GM12878 (cell line): ENCODE measurements at regions not wholly inside any gene's neighbourhood (a gene's known extent, or its start where the extent isn't known, plus 50 kb on each side); places are given as distances from the start of the nearest gene placed in this dataset.

Experiments used
- ATAC-seq: fragments of 200-7000 bp; cut with Tn5 transposase; 3 replicates; pipeline ENCODE4 v1.9.1; 2020; ENCODE audit warnings: mild to moderate bottlenecking, moderate library complexity
- BruUV-seq: library from RNA; stranded (reverse); fragments of 400-500 nt; replicated peaks from 2 replicates; lab custom pipeline; 2021; lab: Mats Ljungman, UMichigan
- CTCF ChIA-PET: fragments of 300-600 bp; sonication (Branson Sonifier 250); formaldehyde crosslinking; extraction: SDS; loops from one replicate; lab custom pipeline; 2021; ENCODE audit warnings: inconsistent platforms; lab: Yijun Ruan, JAX
- POLR2A ChIA-PET: fragments of 350-600 bp; formaldehyde crosslinking; extraction: SDS; loops from one replicate; lab custom pipeline; 2021; ENCODE audit warnings: inconsistent platforms; lab: Charles Lee
- RAD21 ChIA-PET: fragments of 300-600 bp; sonication (Branson Sonifier 250); formaldehyde crosslinking; loops from one replicate; lab custom pipeline; 2023; ENCODE audit warnings: antibody characterized with exemption; ENCODE audit not compliant: unreplicated experiment; lab: Charles Lee
- SMC1A ChIA-PET: fragments of 300-600 bp; sonication (Branson Sonifier 250); formaldehyde crosslinking; loops from one replicate; lab custom pipeline; 2023; ENCODE audit not compliant: unreplicated experiment, uncharacterized antibody; lab: Charles Lee
- DNase-seq: peaks from one replicate; pipeline ENCODE4 v3.0.0-alpha.2; 2011; ENCODE audit warnings: low read depth, low spot score
- FAIRE-seq: peaks from 3 replicates; lab custom pipeline; 2011; peaks lifted over from hg19 to GRCh38; lab: Jason Lieb, UNC
- H2AFZ ChIP-seq: 2 replicates; pipeline ENCODE4 v1.6.0; 2011; ENCODE audit warnings: low read depth, low read length, control low read depth; ENCODE audit not compliant: control insufficient read depth
- H3K27ac ChIP-seq: 2 replicates; pipeline ENCODE4 v1.5.1; 2011; ENCODE audit warnings: control low read depth; ENCODE audit not compliant: control insufficient read depth, insufficient read depth
- H3K27me3 ChIP-seq, 2 experiments: replicated peaks in 1 of 2; 2 replicates each; pipeline versions ENCODE4 v1.6.0 to v1.6.1; 2011; ENCODE audit warnings: low read length in 1 of 2; ENCODE audit not compliant: control insufficient read depth in 2 of 2, insufficient read depth in 2 of 2
- H3K36me3 ChIP-seq, 2 experiments: 2 replicates each; pipeline ENCODE4 v1.5.1; 2011; ENCODE audit warnings: low read length in 1 of 2; ENCODE audit not compliant: control insufficient read depth in 2 of 2, insufficient read depth in 2 of 2
- H3K4me1 ChIP-seq: 2 replicates; pipeline ENCODE4 v1.6.1; 2011; ENCODE audit warnings: mild to moderate bottlenecking, low read length, moderate library complexity, mixed read lengths; ENCODE audit not compliant: control insufficient read depth, insufficient read depth
- H3K4me2 ChIP-seq: 2 replicates; pipeline ENCODE4 v1.6.0; 2011; ENCODE audit warnings: control low read depth; ENCODE audit not compliant: control insufficient read depth, insufficient read depth
- H3K4me3 ChIP-seq: fragments of 200-600 bp; sonication (generic); 2 replicates; pipeline ENCODE4 v1.5.1; 2016
- H3K79me2 ChIP-seq: 2 replicates; pipeline ENCODE4 v1.6.0; 2011; ENCODE audit warnings: low read length; ENCODE audit not compliant: control insufficient read depth, insufficient read depth
- H3K9ac ChIP-seq: 2 replicates; pipeline ENCODE4 v1.8.0; 2011; ENCODE audit warnings: low read length, control low read depth, mixed read lengths; ENCODE audit not compliant: control insufficient read depth, insufficient read depth
- H3K9me3 ChIP-seq: replicated peaks from 3 replicates; pipeline ENCODE4 v1.5.1; 2011; ENCODE audit warnings: mild to moderate bottlenecking, low read length; ENCODE audit not compliant: control insufficient read depth, insufficient read depth
- H4K20me1 ChIP-seq: 2 replicates; pipeline ENCODE4 v1.6.0; 2011; ENCODE audit not compliant: control insufficient read depth, insufficient read depth
- BHLHE40 ChIP-seq, 2 experiments: fragments of 450-650 bp in 1 of 2; IDR thresholded peaks; 2 replicates each; pipeline ENCODE4 v1.6.1; 2011 to 2017; ENCODE audit warnings: low read depth in 2 of 2, borderline replicate concordance in 1 of 2, improper control_type of control experiment in 1 of 2, low read length in 1 of 2, mild to moderate bottlenecking in 1 of 2
- BMI1 ChIP-seq: fragments of 450-650 bp; IDR thresholded peaks from 2 replicates; pipeline ENCODE4 v1.6.1; 2016; ENCODE audit warnings: mild to moderate bottlenecking, moderate library complexity, borderline replicate concordance
- BRCA1 ChIP-seq: IDR thresholded peaks from 2 replicates; pipeline ENCODE4 v1.6.1; 2011; ENCODE audit warnings: low read depth, low read length, improper control_type of control experiment
- CEBPB ChIP-seq, 2 experiments: fragments of 150-350 bp in 1 of 2; IDR thresholded peaks; 2 replicates each; pipeline ENCODE4 v1.6.1; 2012 to 2014; ENCODE audit warnings: low read depth in 2 of 2, low read length in 2 of 2, borderline replicate concordance in 1 of 2, inconsistent platforms in 1 of 2
- DPF2 ChIP-seq: fragments of 450-650 bp; IDR thresholded peaks from 2 replicates; pipeline ENCODE4 v1.6.1; 2017; ENCODE audit warnings: mild to moderate bottlenecking
- EED ChIP-seq: sonication (generic); IDR thresholded peaks from 2 replicates; pipeline ENCODE4 v1.6.1; 2016; ENCODE audit warnings: antibody characterized with exemption, low read depth
- HDAC6 ChIP-seq: fragments of 200-600 bp; sonication (generic); IDR thresholded peaks from one replicate; pipeline ENCODE4 v1.8.0; 2017; ENCODE audit warnings: antibody characterized with exemption; ENCODE audit not compliant: unreplicated experiment
- IRF4 ChIP-seq: IDR thresholded peaks from 2 replicates; pipeline ENCODE4 v1.6.1; 2011; ENCODE audit warnings: low read depth, low read length
- KAT2A ChIP-seq: conservative IDR thresholded peaks from 2 replicates; pipeline ENCODE4 v1.6.1; 2011; ENCODE audit warnings: low read depth, low read length; ENCODE audit not compliant: control insufficient read depth
- LARP7 ChIP-seq: fragments of 450-650 bp; IDR thresholded peaks from 2 replicates; pipeline ENCODE4 v1.6.1; 2017; ENCODE audit warnings: mild to moderate bottlenecking
- MEF2B ChIP-seq: fragments of 450-650 bp; IDR thresholded peaks from 2 replicates; pipeline ENCODE4 v1.6.1; 2018; ENCODE audit warnings: mild to moderate bottlenecking, moderate library complexity; ENCODE audit not compliant: partially characterized antibody, poor library complexity, severe bottlenecking
- NR2F1 ChIP-seq: fragments of 450-650 bp; conservative IDR thresholded peaks from 2 replicates; pipeline ENCODE4 v1.6.1; 2017; ENCODE audit warnings: mild to moderate bottlenecking
- PAX8 ChIP-seq: fragments of 450-650 bp; IDR thresholded peaks from 2 replicates; pipeline ENCODE4 v1.6.1; 2017; ENCODE audit warnings: mild to moderate bottlenecking, moderate library complexity
- PBX3 ChIP-seq: IDR thresholded peaks from 2 replicates; pipeline ENCODE4 v1.6.1; 2011; ENCODE audit warnings: mild to moderate bottlenecking, low read depth, low read length, moderate library complexity; ENCODE audit not compliant: insufficient replicate concordance
- PML ChIP-seq: IDR thresholded peaks from 2 replicates; pipeline ENCODE4 v1.6.1; 2012; ENCODE audit warnings: low read length, inconsistent platforms
- POLR2A ChIP-seq: IDR thresholded peaks from 2 replicates; pipeline ENCODE4 v1.6.1; 2011; ENCODE audit warnings: low read depth, mild to moderate bottlenecking, low read length
- POLR2AphosphoS2 ChIP-seq: IDR thresholded peaks from 2 replicates; pipeline ENCODE4 v1.6.1; 2011; ENCODE audit warnings: low read depth, mild to moderate bottlenecking, low read length, improper control_type of control experiment, moderate library complexity
- SRF ChIP-seq, 2 experiments: IDR thresholded peaks; 2 replicates each; pipeline ENCODE4 v1.6.1; 2011; ENCODE audit warnings: low read depth in 2 of 2, low read length in 2 of 2, mild to moderate bottlenecking in 1 of 2, moderate library complexity in 1 of 2
- ZNF622 ChIP-seq: fragments of 450-650 bp; IDR thresholded peaks from 2 replicates; pipeline ENCODE4 v1.6.1; 2017; ENCODE audit warnings: mild to moderate bottlenecking, inconsistent platforms
- ZSCAN29 ChIP-seq: fragments of 450-650 bp; IDR thresholded peaks from 2 replicates; pipeline ENCODE4 v1.6.1; 2017; ENCODE audit warnings: mild to moderate bottlenecking, moderate library complexity
- WGBS: methylation state at CpG from one replicate; pipeline ENCODE4 v1.1.6; 2016; ENCODE audit warnings: low lambda C conversion rate; ENCODE audit not compliant: insufficient replicate concordance, insufficient coverage; ENCODE audit errors: missing lambda C conversion rate; 5-methylcytosine and 5-hydroxymethylcytosine counted together
- in situ Hi-C: fragments of 300-500 bp; cut with MboI; formaldehyde crosslinking; loops from 9 replicates; pipeline ENCODE4 v1.14.3; 2018; ENCODE audit warnings: mixed read lengths
- intact Hi-C: fragments of 100-400 bp; cut with micrococcal nuclease; formaldehyde crosslinking; loops from one replicate; pipeline ENCODE4 v1.14.2; 2022; ENCODE audit not compliant: unreplicated experiment

GRCh38 chr7:80362010-80362618, 149.8 kb downstream of the GNAT3 start:
- Histone ChIP-seq H3K36me3 (no peaks in the 10 kb centered on the region), H3K4me2 (no peak overlapping the region), H3K9me3 (no peaks in the 10 kb centered on the region), H3K9ac (no peak overlapping the region), H3K27ac (no peak overlapping the region), H3K79me2 (no peaks in the 10 kb centered on the region), H3K4me3 (no peak overlapping the region), H3K27me3 (no peaks in the 10 kb centered on the region), H4K20me1 (no peaks in the 10 kb centered on the region), H3K4me1 (no peaks in the 10 kb centered on the region), H2AFZ (no peak overlapping the region)
- no peak for FAIRE-seq
- in situ Hi-C loops: no loop called here
- ChIA-PET SMC1A (no interaction called here), CTCF (no interaction called here), POLR2A (no interaction called here), RAD21 (no interaction called here)
- DNase-seq: no peak
- intact Hi-C loops: no loop called here
- 0% methylated on average over 1 of the region's 1 CpG for WGBS
- ATAC-seq: no peak
- BruUV-seq: no TSS peak
- TF ChIP-seq DPF2 (no peak), PBX3 (no peak), POLR2AphosphoS2 (no peak), PML (no peak), KAT2A (no peak), BRCA1 (no peak), NR2F1 (no peak), LARP7 (no peak), BHLHE40 (IDR thresholded peaks at IDR 0.05; ENCODE audit: borderline replicate concordance in 1 of 2, low read depth in 2 of 2, low read length in 1 of 2) (no peak), ZNF622 (no peak), BMI1 (no peak), CEBPB (IDR thresholded peaks at IDR 0.05; ENCODE audit: borderline replicate concordance in 1 of 2, low read depth in 2 of 2, low read length in 2 of 2) (no peak), ZSCAN29 (no peak), SRF (IDR thresholded peaks at IDR 0.05; ENCODE audit: low read depth in 2 of 2, low read length in 2 of 2) (no peak), IRF4 (no peak), MEF2B (no peak), HDAC6 (no peak), PAX8 (no peak), POLR2A (no peak), EED (no peak)
